SK-N-SH (cell line): ENCODE measurements at regions not wholly inside any gene's neighbourhood (a gene's known extent, or its start where the extent isn't known, plus 50 kb on each side); places are given as distances from the start of the nearest gene placed in this dataset.

Source experiments
- EP300 ChIP-seq, 2 experiments: IDR thresholded peaks; 2 replicates each; pipeline versions ENCODE4 v1.4.0 to v1.6.1; 2012; ENCODE audit warnings: borderline replicate concordance in 1 of 2, low read depth in 1 of 2, low read length in 1 of 2
- RAD21 ChIP-seq: IDR thresholded peaks from 2 replicates; pipeline ENCODE4 v1.6.1; 2012; ENCODE audit warnings: mild to moderate bottlenecking, low read length
- YY1 ChIP-seq: IDR thresholded peaks from 2 replicates; pipeline ENCODE4 v1.4.0; 2012; ENCODE audit warnings: low read depth, mild to moderate bottlenecking
- TF ChIP-seq, protein P1 (sequence below): fragments of 200-600 bp; sonication (generic); IDR thresholded peaks from 2 replicates; pipeline ENCODE4 v1.6.1; 2017; ENCODE audit warnings: antibody characterized with exemption, mild to moderate bottlenecking, moderate library complexity
- TF ChIP-seq, protein P2 (sequence below): IDR thresholded peaks from 2 replicates; pipeline ENCODE4 v1.4.0; 2012; ENCODE audit warnings: low read depth, borderline replicate concordance

- TF ChIP-seq RAD21 = no peak
- no peak for TF ChIP-seq EP300 (IDR thresholded peaks at IDR 0.05; ENCODE audit: borderline replicate concordance in 1 of 2, low read depth in 1 of 2, low read length in 1 of 2)
- TF ChIP-seq, protein P1, sequence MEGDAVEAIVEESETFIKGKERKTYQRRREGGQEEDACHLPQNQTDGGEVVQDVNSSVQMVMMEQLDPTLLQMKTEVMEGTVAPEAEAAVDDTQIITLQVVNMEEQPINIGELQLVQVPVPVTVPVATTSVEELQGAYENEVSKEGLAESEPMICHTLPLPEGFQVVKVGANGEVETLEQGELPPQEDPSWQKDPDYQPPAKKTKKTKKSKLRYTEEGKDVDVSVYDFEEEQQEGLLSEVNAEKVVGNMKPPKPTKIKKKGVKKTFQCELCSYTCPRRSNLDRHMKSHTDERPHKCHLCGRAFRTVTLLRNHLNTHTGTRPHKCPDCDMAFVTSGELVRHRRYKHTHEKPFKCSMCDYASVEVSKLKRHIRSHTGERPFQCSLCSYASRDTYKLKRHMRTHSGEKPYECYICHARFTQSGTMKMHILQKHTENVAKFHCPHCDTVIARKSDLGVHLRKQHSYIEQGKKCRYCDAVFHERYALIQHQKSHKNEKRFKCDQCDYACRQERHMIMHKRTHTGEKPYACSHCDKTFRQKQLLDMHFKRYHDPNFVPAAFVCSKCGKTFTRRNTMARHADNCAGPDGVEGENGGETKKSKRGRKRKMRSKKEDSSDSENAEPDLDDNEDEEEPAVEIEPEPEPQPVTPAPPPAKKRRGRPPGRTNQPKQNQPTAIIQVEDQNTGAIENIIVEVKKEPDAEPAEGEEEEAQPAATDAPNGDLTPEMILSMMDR = no peak
- TF ChIP-seq, protein P2, sequence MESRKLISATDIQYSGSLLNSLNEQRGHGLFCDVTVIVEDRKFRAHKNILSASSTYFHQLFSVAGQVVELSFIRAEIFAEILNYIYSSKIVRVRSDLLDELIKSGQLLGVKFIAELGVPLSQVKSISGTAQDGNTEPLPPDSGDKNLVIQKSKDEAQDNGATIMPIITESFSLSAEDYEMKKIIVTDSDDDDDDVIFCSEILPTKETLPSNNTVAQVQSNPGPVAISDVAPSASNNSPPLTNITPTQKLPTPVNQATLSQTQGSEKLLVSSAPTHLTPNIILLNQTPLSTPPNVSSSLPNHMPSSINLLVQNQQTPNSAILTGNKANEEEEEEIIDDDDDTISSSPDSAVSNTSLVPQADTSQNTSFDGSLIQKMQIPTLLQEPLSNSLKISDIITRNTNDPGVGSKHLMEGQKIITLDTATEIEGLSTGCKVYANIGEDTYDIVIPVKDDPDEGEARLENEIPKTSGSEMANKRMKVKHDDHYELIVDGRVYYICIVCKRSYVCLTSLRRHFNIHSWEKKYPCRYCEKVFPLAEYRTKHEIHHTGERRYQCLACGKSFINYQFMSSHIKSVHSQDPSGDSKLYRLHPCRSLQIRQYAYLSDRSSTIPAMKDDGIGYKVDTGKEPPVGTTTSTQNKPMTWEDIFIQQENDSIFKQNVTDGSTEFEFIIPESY = no peak
- TF ChIP-seq YY1 = no peak
These were observed 419.4 kb downstream of the ISL1 start for GRCh38 chr5:51802551-51803184.
